GM18507 (cell line): ENCODE measurements at regions not wholly inside any gene's neighbourhood (a gene's known extent, or its start where the extent isn't known, plus 50 kb on each side); places are given as distances from the start of the nearest gene placed in this dataset.

Source experiments
- DNase-seq: peaks from one replicate; pipeline ENCODE4 v3.0.0; 2011; ENCODE audit warnings: low read depth; ENCODE audit not compliant: insufficient read length; ENCODE audit errors: extremely low spot score
- FAIRE-seq: peaks from 2 replicates; lab custom pipeline; 2011; peaks lifted over from hg19 to GRCh38; lab: Jason Lieb, UNC

DNA sequence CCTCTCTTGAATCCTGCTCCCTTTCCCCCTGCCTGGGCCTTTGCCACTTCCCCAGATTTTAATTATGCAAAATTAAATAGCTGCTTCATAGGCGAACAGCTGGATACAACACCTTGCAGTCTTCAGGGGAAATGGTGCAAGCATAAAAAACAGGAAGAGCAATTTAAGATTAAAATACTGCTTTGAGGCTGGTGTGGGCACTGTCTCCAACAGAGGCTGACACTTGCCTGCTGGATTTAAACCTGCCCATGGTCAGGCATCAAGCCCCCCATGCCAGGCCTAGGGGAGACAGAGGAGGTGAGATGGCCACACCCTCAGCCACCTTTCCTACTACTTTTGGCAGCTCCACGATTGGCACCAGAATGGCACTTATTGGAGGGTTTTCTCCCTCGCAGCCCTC lies 110.1 kb upstream of the DIO3 start:
- DNase-seq (no peak), FAIRE-seq (no peak)

DNA sequence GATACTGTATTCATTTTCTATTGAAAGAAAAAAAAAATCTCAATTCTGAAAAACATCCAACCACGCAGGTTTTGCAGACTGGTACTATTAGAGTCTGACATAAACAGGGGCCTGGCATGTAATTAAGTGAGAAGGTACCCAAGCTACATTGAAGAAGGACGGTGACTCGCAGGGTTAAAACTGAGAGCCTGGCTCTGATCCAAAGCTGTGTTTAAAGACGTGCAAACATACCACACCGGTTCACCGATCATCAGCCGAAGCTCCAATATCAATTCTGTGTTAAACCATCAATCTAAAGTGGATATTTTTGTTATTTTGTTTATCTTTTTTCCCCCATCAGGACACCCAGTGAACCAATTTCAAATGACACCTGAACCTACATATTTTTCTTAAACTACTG lies 108.1 kb upstream of the DIO3 start:
- DNase-seq: no peak
- FAIRE-seq: no peak

DNA sequence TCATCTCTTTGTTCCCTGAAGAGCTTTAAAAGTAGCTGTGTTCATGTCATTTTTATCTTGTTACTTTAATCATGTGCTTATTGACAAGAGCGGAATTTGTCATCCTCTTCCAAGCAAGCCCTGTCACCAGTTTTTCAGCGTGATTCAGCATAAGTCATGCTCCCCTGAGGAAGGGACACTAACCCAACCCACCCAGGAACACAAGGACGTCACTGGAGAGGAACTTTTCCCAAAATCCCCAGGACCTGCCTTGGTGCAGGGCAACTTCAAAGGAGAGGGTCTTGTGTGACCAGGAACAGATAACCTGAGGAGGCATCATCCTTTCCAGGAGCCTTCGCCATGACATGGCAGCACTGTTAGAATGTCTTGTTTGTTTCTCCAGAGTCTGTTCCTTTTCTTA lies 107.1 kb upstream of the DIO3 start:
- DNase-seq (no peak), FAIRE-seq (no peak)

DNA sequence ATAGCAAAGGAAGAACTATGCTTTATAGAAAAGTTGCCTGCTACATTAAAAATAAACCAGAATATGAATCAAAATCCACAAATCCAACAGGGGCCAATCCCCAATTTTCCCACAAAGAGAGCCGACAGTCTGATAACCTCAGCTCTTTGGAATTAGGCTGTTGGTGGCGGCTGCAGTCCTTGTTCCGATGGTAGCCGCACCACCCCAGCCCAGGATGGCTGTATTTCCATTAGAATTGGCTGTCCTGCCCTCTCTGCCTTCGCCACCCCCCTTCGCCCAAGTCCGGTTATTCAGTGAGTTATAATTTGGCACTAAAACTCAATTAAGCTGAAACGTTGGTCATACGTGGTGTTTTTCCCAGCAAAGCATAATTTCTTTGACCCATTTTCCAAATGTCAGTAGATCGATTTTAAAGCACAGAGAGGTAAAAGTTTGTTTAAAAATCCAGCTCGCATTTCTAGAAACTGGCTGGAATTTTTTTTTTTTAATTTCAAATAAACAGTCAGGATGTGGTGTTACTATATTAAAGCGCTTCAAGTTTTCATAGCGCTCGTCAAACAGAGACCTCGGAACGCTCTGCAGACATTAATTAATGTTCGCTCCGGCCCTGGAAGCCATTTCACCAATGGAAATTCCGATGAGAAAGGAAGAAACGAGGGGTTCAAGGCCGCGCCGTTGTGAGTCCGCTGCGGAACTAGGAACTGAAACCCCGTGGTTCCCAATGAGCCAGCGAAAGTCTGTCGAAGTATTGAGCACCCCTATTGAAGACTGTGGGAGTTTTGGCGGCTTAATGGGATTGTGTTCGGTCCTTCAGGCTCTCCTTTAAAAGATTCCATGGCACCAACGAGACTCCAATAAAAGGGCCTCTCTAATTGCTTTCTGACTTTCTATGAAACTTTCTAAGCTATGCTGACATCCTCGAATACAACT lies 104.8 kb upstream of the DIO3 start:
- no peak for FAIRE-seq
- no peak for DNase-seq

DNA sequence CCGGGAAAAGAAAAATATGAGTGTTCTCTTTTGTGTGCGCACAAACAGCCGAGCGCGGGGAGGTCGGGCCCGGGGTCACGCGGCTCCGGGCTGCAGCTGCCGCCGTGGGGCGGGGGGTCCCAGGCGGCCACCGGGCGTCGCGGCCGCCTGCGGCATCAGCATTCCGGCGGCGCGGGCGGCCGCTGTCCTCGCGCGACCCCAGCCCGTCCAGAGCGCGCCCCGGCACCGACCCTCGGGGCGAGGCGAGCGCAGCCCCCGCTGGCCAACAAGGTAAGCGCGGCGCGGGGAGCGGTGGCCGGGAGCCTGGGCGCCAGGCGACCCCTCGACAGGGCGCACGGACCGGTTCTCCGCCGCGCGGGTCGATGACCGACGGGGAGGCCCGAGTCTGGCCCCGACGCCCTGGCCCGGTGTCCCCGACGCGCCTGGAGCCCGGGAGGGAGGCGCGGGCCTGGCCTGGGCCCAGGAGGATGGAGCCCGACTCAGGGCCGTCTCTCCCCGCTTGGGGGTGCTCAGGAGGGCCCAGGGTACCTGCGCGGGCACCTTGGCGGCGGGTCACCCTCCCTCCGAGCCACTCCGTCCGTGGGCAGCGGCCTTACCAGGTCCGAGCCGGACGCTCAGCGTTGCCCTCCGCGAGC lies 103.9 kb upstream of the DIO3 start:
- no peak for DNase-seq
- no peak for FAIRE-seq

DNA sequence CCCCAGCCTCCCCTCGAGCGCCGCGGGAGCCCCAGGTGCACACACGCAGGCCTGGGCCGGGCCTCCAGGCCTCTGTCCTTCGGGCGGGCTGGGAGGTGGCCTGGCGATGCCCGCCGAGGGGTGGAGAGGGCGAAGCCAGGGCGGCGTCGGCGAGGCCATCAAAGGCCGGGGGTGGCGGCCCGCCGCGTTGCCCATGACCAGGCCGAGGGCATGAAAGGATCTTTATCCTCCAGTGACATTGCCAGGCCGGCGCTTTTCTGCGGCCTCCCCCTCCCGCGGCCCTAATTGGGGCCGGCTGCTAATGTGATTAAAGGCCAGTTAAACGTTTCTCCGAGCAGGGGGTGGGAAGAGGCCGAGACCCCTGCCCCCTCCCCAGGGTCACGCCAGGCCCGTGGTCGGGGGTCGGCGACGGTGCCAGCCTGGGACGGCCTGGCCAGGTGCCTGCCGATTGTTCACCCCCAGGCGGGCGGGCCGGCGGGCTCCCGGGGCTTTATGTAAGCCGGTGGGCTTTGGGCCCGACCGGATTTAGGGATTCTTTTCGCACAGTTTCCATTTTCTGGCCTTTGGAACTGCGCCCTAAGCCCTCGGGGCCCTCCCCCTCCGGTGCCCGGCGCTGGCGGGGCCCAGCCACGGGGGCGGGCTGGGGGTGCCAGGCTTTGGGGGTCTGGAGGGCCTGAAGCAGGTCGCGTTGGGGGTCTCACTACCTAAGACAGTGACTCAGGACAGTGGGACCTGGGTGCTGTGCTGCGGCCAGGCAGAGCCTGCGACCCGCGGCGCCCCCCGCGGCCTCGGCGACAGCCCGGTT lies 103.2 kb upstream of the DIO3 start:
- no peak for FAIRE-seq
- no peak for DNase-seq

DNA sequence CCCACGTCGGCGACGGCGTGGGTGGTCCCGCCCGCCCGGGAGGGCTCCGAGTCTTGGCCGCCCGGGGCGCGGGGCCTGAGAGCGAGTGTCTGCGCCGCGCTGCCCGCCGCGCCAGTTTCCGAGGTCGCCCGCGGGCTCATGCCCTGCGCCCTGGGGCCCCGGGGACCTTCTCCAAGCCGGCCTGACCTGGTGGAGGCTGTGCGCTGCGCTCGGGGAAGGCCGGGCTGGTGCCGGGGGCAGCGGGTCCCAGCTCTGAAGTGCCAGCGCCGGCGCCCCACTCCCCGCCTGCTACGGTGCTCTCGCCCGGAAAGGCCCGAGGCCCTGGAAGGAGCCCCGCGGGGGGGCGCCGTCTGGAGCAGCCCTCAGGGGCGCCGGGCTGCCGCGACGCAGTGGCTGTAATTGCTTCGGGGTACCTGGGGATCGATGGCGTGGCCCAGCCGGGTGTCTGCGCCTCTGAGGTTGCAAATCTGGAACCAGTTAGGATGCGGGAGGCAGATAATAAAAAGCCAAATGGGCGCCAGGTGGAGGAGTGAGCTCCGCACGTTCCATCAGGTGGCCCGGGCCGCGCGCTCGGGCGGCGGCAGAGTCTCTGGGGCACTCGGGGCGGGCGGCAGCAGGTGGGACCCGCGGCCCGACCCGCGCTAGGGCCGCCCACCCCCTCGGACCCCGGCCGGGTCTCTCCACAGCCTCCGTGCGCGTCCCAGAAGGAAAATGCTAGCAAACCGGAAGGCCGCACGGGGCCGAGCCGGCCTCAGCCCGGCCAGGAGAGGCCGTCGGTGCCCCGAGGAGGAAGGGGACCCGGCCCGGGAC lies 102.3 kb upstream of the DIO3 start:
- no peak for DNase-seq
- FAIRE-seq: no peak

DNA sequence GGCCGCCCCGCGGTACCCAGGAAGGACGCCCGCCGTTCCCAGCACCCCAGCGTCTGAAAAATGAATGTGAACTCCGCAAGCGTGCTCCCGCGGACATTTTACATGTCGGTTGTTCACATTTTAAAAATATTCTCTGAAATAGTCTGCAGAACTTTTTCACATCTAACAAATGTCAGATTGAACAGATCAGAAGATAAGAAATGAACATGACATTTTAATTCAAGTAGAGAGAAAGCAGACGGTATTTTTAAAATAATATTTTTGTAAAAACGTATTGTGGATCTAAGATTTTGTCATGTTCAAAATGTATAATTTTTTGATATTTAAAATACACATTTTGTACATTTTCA lies 101.8 kb upstream of the DIO3 start:
- DNase-seq (no peak), FAIRE-seq (no peak)

DNA sequence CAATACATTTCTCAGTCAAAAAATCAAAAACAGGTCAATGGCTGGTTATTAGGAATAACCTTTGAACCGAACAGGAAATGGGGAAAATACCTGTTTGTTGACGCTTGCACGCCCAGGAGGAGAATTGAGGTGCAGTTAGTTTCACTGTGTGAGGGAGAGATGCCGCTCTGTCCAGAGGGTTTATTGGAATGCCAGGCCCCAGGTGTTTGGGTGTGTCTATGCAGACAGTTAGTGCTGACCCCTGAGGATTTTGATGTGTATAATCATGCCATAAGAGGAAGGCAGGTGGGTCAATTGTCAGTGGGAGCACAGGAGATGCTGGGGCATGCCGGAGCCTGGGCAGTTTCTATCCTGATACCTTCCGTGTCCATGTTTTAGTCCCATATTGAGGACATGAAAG lies 100.8 kb upstream of the DIO3 start:
- no peak for FAIRE-seq
- DNase-seq: no peak

DNA sequence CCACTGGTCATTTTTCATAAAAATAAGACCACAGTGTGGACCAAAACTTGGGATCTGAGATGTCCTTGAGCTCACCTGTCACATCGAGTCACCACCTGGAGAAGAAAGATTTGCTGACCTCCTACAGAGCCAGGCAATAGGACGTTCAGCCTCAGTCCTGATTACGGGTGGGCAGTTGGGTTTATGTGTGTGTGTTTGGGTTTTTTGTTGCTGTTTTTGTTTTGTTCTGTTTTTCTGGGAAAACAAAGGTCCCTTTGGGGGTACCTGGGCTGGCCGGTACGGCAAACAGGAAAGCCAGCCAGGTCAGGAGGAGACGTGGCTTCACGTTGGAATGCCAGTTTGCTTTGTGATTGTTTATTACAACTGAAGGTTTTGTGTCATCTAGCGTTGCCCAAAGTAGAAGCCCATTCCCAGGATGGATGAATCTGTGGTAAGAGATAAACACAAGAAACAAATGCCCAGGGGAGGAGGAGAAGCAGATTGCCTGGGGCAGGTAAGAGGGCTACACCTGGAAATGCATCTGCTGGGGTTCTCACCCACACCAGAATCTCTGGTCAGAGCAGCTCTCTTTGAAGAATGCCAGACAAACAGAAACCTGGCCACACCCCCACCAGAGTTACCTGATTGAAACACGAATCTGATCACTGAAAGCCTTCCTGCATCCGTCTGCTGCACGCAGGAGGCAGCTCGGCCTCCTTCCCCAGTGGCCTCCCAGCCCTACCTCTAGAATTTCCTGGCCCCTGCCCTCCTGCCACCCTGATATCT lies 100.1 kb upstream of the DIO3 start:
- FAIRE-seq: no peak
- DNase-seq: no peak

DNA sequence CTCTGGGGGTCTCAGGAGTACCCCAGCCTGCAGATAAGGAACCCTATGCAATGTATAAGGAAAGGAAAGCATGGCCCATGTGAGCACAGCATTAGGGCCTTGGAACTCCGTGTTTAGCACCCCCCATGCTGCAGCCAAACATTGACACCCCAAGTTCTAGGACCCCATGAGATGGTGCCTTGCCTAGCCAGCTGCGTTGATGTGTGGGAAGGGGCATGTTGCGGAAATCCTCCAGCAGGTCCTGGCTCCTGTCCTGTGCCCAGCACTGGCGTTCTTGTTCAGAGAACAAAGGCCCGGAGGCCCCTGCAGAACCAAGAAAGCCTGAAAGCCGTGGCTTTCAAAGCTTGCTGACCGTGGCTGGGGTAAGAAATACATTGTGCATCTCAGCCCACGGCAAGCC lies 99.4 kb upstream of the DIO3 start:
- FAIRE-seq: no peak

DNA sequence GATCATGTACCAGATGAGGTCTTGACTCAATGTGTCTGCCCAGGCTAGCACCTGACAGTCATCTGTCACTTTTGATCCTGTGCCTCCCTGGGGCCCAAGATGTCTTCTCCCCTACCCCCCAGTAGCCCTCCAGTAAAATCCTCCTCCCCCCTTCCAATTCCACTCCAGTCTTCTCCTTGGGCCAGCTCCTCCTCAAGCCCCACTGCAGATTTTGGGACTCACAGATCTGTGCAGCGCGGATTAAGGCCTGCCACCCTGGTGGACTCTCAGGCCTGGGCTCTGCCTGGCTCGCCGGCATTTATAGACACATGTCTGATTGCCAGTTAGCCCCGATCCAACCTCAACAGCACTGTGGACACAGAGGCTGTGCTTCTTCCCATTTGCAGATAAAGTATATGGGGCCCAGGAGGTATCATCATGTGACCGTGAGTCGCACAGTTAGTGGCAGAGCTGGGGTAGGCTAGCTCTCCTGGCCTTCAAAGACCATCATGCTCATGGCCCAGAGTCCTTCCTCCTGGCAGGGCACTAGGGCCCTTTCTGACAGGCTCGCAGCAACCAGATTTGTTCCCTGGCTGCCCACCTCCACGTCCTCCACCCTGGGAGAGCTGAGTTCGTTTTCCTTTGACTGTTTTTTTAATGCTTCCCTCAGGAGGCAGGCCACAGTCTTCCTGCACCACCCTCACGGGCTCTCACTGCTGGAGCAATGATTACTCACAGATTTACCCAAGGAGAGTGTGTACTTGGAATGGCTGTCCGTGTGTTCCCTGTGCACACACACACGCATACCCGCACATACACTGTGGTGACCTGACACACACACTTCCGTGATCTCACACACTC lies 98.3 kb upstream of the DIO3 start:
- FAIRE-seq: no peak
- no peak for DNase-seq

More for the DNA sequence above, 99.4 kb upstream of the DIO3 start:
- DNase-seq: no peak

DNA sequence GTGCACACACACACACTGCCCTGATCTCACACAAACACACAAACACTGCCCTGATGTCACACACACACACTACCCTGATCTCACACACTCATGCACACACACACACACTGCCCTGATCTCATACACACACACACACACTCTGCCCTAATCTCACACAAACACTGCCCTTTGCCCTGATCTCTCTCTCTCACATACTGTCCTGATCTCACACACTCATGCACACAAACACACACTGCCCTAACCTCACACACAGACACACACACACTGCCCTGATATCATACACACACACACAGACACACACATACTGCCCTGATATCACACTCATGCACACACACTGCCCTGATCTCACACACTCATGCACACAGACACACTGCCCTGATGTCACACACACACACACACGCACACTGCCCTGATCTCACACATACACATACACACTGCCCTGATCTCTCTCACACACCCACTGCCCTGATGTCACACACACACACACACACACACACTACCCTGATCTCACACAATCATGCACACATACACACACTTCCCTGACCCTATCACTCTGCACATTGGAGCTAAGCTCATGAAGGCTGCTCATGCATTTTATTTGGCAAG lies 97.6 kb upstream of the DIO3 start:
- no peak for FAIRE-seq

DNA sequence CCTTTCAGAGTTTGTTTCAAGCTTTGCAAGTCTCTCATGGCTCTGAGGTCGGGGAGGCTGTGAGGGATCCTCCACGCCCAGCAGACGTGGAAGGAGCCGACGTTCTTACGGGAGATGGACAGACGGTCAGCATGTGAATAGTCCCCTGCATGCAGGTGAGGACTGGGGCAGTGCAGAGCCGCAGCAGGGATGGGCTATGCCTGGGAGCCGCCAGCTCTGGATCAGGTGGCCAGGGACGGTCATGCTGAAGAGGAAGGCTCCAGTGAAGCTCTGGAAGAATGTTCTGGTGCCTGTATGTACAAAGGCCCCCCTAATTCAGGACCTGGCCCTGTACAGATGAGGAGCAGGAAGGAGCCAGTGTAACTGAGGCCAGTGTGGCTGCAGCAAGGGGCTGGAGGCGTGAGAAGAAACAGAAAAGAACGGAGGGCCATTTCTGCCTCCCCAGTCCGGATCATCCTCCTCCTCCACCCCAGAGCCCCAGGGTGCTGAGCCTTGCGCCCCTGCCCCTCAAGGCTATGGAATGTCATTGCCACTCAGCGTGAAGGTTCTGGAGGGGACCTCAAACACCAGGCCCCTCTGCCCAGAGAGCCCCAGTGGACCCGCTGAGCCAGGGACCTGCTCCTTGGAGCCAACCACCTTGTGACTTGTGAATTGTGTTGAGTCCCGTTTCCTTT lies 96.8 kb upstream of the DIO3 start:
- DNase-seq: no peak
- FAIRE-seq: no peak

More for the DNA sequence above, 97.6 kb upstream of the DIO3 start:
- no peak for DNase-seq

DNA sequence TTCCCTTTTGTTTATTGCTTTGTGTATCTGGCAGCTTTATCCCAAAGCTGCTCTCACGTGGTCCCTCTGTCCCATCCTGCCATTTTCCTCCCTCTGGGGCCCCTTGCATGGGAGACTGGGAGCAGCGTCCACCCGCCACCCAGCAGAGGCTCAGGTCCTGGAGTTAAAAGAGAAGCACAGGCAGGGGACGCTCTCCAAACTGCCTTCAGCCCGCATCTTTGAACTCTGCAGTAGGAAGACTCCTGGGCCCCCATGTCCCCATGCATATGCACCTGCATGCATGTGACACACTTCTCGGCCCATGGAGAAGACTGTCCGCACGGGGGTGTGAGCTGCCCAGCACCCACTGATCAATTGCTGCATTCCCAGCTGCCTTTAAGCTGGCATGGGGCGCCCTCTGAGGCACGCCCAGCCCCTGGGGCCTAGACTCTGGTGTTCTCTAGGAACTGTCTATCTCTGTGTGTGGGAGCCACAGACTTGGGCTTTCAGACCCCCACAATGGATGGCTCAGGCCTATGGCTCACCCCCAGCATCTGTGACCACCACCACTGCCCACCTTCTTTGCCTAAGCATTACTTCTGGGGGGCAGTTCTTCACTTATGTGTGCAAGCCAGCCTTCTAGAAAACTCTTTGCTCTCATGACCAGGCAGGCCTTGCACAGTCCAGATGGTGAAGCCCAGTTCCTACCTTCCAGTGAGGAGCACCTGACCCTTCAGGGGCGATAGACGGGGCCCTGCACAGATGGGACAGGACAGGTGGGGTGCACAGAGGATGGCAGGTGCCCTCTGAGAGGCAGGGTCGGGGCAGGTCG lies 96.1 kb upstream of the DIO3 start:
- FAIRE-seq (no peak), DNase-seq (no peak)

DNA sequence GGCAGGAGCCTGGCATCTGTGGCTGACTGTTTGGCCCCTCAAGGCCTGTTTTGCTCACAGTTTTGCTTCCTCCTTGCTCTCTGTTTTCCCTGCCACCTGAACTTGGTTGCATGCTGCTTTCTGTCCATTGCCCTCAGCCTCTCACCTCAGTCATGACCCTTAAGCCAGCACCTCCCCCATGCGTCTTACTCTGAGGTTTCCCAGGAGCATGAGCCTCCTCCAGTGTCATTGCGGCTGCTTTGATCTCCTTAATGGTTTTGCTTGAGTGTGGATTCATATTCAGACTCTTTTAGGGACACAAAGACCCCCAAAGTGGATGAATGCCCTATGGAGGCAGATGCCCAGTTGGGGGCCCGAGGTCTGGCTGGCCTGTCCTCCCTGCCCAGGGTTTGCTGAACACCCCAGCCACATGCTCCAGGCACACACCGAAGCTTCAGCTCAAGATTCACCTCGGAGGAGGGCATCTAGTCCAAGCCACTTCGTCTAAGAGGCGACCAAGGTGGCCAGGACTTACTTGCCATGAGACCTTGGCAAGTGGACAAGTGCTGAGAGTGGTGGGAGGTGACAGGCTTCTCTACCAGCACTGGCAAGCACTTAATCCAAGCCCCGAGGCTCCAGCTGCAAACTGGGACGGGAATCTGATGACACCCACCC lies 95.4 kb upstream of the DIO3 start:
- DNase-seq: no peak
- no peak for FAIRE-seq
